ENCODE measurements at regions not wholly inside any gene's neighbourhood (a gene's known extent, or its start where the extent isn't known, plus 50 kb on each side); places are given as distances from the start of the nearest gene placed in this dataset.
"Not testable (repeated sequence)": the region's sequence is repeated elsewhere in the genome, so short reads cannot be mapped to it uniquely, and the experiment has no call there.

- no peak for TF ChIP-seq CTCF (conservative IDR thresholded peaks at IDR 0.05)
Measured at GRCh38 chr15:31501536-31502157, 175.0 kb downstream of the KLF13 start.

GRCh38 chr15:31502541-31503229 lies 176.1 kb downstream of the KLF13 start:
- no peak overlapping the region for H3K27ac ChIP-seq
- no peak for TF ChIP-seq CTCF (conservative IDR thresholded peaks at IDR 0.05)

More at GRCh38 chr15:31501536-31502157, 175.0 kb downstream of the KLF13 start:
- no peak overlapping the region for H3K27ac ChIP-seq

DNA sequence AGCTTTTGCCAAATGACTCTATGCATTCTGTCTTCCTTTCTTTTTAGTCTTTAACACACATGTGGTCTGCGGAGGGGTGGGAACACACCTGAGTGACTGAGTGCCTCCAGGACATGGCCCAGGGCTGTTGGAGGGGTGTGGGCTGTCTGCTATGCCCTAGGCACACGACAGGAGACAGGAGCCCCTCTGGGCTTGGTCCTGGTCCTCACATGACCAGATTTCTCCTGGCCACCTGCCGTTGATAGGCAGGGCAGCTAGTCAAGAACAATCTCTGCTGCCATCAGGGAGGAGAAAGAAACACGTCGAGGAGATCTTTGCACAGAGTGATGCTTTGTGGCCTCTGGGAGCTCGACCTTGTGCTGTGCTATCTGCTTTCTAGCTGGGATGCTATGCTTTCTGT lies 176.6 kb downstream of the KLF13 start:
- no peak for TF ChIP-seq CTCF (conservative IDR thresholded peaks at IDR 0.05)
- H3K27ac ChIP-seq = no peak overlapping the region

GRCh38 chr15:31503758-31504461 lies 177.3 kb downstream of the KLF13 start:
- no peak for TF ChIP-seq CTCF (conservative IDR thresholded peaks at IDR 0.05)
- no peak overlapping the region for H3K27ac ChIP-seq

GRCh38 chr15:31504462-31504839 lies 177.8 kb downstream of the KLF13 start:
- no peak overlapping the region for H3K27ac ChIP-seq
- no peak for TF ChIP-seq CTCF (conservative IDR thresholded peaks at IDR 0.05)

- not testable (repeated sequence) for H3K27ac ChIP-seq
Measured at GRCh38 chr15:31507573-31507972, 180.9 kb downstream of the KLF13 start.

DNA sequence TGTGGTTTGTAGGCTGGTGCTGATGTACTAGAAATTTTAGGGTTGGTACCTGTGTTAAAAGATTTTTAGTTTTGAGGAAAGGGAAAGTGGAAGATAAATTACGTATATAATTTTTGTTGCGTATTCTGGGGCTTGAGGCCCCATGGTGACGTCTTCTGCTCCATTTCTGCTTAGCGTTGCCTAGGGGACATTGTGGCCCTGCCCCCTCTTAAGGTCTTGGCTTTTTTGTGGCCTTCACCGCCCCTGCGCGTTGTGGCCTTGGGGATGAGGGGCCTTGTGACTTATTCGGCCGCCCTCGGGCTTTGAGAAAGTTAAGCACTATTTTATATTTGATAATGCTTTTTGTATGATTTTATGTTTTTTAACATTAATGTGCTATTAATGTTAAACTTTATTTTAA lies 182.0 kb downstream of the KLF13 start:
- no peak for TF ChIP-seq CTCF (conservative IDR thresholded peaks at IDR 0.05)
- H3K27ac ChIP-seq = no peak overlapping the region

- H3K27ac ChIP-seq = no peak overlapping the region
Measured at GRCh38 chr15:31510057-31510456, 183.4 kb downstream of the KLF13 start.

More at GRCh38 chr15:31510057-31510456, 183.4 kb downstream of the KLF13 start:
- no peak for TF ChIP-seq CTCF (conservative IDR thresholded peaks at IDR 0.05)
